B cell (primary cell): ENCODE measurements at regions not wholly inside any gene's neighbourhood (a gene's known extent, or its start where the extent isn't known, plus 50 kb on each side); places are given as distances from the start of the nearest gene placed in this dataset. TPM values are rescaled to one million over a fixed set of nuclear protein-coding genes. Genes with fewer than 3 reads are reported as not detected.
"Not testable (repeated sequence)": the region's sequence is repeated elsewhere in the genome, so short reads cannot be mapped to it uniquely, and the experiment has no call there.

Source experiments
- ATAC-seq: fragments of 200-7000 bp; cut with Tn5 transposase; one replicate; pipeline ENCODE4 v1.10.0; 2021; ENCODE audit warnings: low read depth, mild to moderate bottlenecking, moderate number of reproducible peaks, moderate library complexity
- CTCF ChIA-PET: fragments of 350-600 bp; sonication (Branson Sonifier 250); formaldehyde crosslinking; loops from one replicate; lab custom pipeline; 2021; ENCODE audit warnings: antibody characterized with exemption, inconsistent platforms; lab: Charles Lee
- POLR2A ChIA-PET: fragments of 350-600 bp; sonication (Branson Sonifier 250); formaldehyde crosslinking; loops from one replicate; lab custom pipeline; 2021; ENCODE audit warnings: antibody characterized with exemption; lab: Charles Lee
- DNase-seq: peaks from one replicate; pipeline ENCODE4 v3.0.0; 2013
- H2AFZ ChIP-seq: 2 replicates; pipeline ENCODE4 v1.6.1; 2012; ENCODE audit warnings: mild to moderate bottlenecking, low read depth, low read length; ENCODE audit not compliant: insufficient read depth, poor library complexity, severe bottlenecking
- H3K27ac ChIP-seq, 2 donors: 1 replicate in 1 of 2; 2 replicates in 1 of 2; pipeline ENCODE4 v1.5.1; 2012 to 2013; ENCODE audit warnings: low read length in 2 of 2, mild to moderate bottlenecking in 2 of 2, moderate library complexity in 1 of 2
- H3K27me3 ChIP-seq, 4 experiments: fragments of 200-600 bp in 1 of 4; sonication (generic) in 1 of 4; replicated peaks in 1 of 4; 1 replicate in 2 of 4; 2 replicates in 2 of 4; pipeline versions ENCODE4 v1.6.1 to v1.7.0; 2013 to 2016; ENCODE audit warnings: low read length in 3 of 4, mild to moderate bottlenecking in 2 of 4, mixed read lengths in 1 of 4, moderate library complexity in 1 of 4; ENCODE audit not compliant: insufficient read depth in 4 of 4, control insufficient read depth in 3 of 4; ENCODE audit errors: control extremely low read depth in 1 of 4
- H3K36me3 ChIP-seq, 2 experiments: replicated peaks in 1 of 2; 1 replicate in 1 of 2; 2 replicates in 1 of 2; pipeline versions ENCODE4 v1.6.1 to v1.7.1; 2013; ENCODE audit warnings: low read length in 1 of 2; ENCODE audit not compliant: insufficient read depth in 2 of 2, control insufficient read depth in 1 of 2; ENCODE audit errors: control extremely low read depth in 1 of 2, extremely low read depth in 1 of 2
- H3K4me1 ChIP-seq, 2 donors: fragments of 200-600 bp in 1 of 2; sonication (generic) in 1 of 2; 1 replicate in 1 of 2; 2 replicates in 1 of 2; pipeline versions ENCODE4 v1.5.1 to v1.6.1; 2013 to 2017; ENCODE audit warnings: low read length in 2 of 2; ENCODE audit not compliant: control insufficient read depth in 2 of 2, insufficient read depth in 2 of 2
- H3K4me2 ChIP-seq: replicated peaks from 2 replicates; pipeline ENCODE3; 2012; ENCODE audit warnings: mild to moderate bottlenecking, low read depth, low read length; ENCODE audit not compliant: poor library complexity, severe bottlenecking
- H3K4me3 ChIP-seq, 5 experiments: fragments of 200-600 bp in 1 of 5; sonication (generic) in 1 of 5; 1 replicate in 3 of 5; 2 replicates in 2 of 5; pipeline versions ENCODE4 v1.5.1 to v1.7.0; 2011 to 2016; ENCODE audit warnings: low read length in 4 of 5, mild to moderate bottlenecking in 4 of 5, low read depth in 2 of 5, control low read depth in 1 of 5, moderate library complexity in 1 of 5; ENCODE audit not compliant: insufficient read depth in 1 of 5; ENCODE audit errors: control extremely low read depth in 1 of 5, extremely low read depth in 1 of 5
- H3K79me2 ChIP-seq: fragments of 200-600 bp; sonication (generic); one replicate; pipeline ENCODE4 v1.6.0; 2016; ENCODE audit warnings: low read length; ENCODE audit not compliant: control insufficient read depth, insufficient read depth
- H3K9ac ChIP-seq: fragments of 200-600 bp; sonication (generic); 2 replicates; pipeline ENCODE4 v1.6.1; 2017; ENCODE audit warnings: mild to moderate bottlenecking, low read length, moderate library complexity
- H3K9me3 ChIP-seq, 3 donors: one replicate each; pipeline versions ENCODE4 v1.6.1 to v1.7.1; 2013; ENCODE audit warnings: low read length in 2 of 3; ENCODE audit not compliant: control insufficient read depth in 2 of 3, insufficient read depth in 1 of 3; ENCODE audit errors: control extremely low read depth in 1 of 3
- H4K20me1 ChIP-seq: 2 replicates; pipeline ENCODE4 v1.6.0; 2012; ENCODE audit warnings: mild to moderate bottlenecking, low read length; ENCODE audit not compliant: insufficient read depth, control insufficient read depth, poor library complexity, severe bottlenecking
- H3K27ac Mint-ChIP-seq: one replicate; pipeline ENCODE4 v1.8.0; 2021; ENCODE audit warnings: mixed read lengths
- H3K27me3 Mint-ChIP-seq: one replicate; pipeline ENCODE4 v1.8.0; 2021; ENCODE audit warnings: mixed read lengths
- H3K4me1 Mint-ChIP-seq: one replicate; pipeline ENCODE4 v1.8.0; 2021; ENCODE audit warnings: mixed read lengths
- H3K4me3 Mint-ChIP-seq: one replicate; pipeline ENCODE4 v1.8.0; 2021; ENCODE audit warnings: mixed read lengths
- H3K9me3 Mint-ChIP-seq: one replicate; pipeline ENCODE4 v1.8.0; 2022; ENCODE audit warnings: mixed read lengths; ENCODE audit not compliant: insufficient read depth
- EZH2 ChIP-seq: IDR thresholded peaks from 2 replicates; pipeline ENCODE4 v1.6.1; 2012; ENCODE audit warnings: borderline replicate concordance, low read depth, mild to moderate bottlenecking, moderate library complexity, low read length; ENCODE audit not compliant: insufficient read depth, poor library complexity, severe bottlenecking
- WGBS: methylation state at CpG from one replicate; pipeline ENCODE4 v1.1.5; 2013; ENCODE audit warnings: missing lambda C conversion rate; ENCODE audit not compliant: insufficient coverage; 5-methylcytosine and 5-hydroxymethylcytosine counted together
- intact Hi-C: fragments of 100-400 bp; cut with micrococcal nuclease; formaldehyde crosslinking; loops from one replicate; pipeline ENCODE4 v1.10.0; 2022
- small RNA-seq: library from RNA; depleted of rRNA; stranded (forward); fragments of <200 nt; gene quantifications from one replicate; pipeline ENCODE3, GENCODE V24; 2012; ENCODE audit warnings: low replicate concordance, low read depth; ENCODE audit not compliant: insufficient read length
- TF ChIP-seq, protein P1 (sequence below): fragments of 200-600 bp; IDR thresholded peaks from one replicate; pipeline ENCODE4 v1.8.0; 2022; ENCODE audit warnings: antibody characterized with exemption, mild to moderate bottlenecking

DNA sequence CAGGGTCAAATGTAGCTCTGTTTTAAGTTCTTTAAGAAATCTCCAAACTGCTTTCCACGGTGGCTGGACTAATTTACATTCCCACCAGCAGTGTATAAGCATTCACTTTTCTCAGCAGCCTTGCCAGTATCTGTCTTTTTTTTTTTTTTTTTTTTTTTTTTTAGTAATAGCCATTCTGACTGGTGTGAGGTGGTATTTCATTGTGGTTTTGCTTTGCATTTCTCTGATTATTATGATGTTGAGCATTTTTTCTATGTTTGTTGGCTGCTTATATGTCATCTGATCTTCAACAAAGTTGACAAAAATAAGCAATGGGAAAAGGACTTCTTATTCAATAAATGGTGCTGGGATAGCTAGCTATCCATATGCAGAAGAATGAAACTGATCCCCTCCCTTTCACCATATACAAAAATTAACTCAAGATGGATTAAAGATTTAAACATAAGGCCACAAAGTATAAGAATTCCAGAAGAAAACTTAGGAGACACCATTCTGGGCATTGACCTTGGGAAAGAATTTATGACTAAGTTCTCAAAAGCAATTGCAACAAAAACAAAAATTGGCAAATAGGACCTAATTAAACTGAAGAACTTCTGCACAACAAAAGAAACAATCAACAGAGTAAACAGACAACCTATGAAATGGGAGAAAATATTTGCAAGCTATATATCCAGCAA, 52.6 kb upstream of the FRMD6 start:
- H3K4me3 Mint-ChIP-seq, H3K9me3 ChIP-seq, H2AFZ ChIP-seq, H3K36me3 ChIP-seq, DNase-seq, H3K9ac ChIP-seq, POLR2A ChIA-PET, H3K4me1 ChIP-seq, H4K20me1 ChIP-seq, H3K4me2 ChIP-seq, H3K9me3 Mint-ChIP-seq, intact Hi-C loops, H3K4me3 ChIP-seq, CTCF ChIA-PET, H3K27ac ChIP-seq, H3K27me3 ChIP-seq, H3K79me2 ChIP-seq, H3K4me1 Mint-ChIP-seq, H3K27ac Mint-ChIP-seq, ATAC-seq: not testable (repeated sequence)
- WGBS: no CpG with 5 or more reads among the region's 1 CpG
- H3K27me3 Mint-ChIP-seq: peaks cover 15% of the 10 kb centered on the region

DNA sequence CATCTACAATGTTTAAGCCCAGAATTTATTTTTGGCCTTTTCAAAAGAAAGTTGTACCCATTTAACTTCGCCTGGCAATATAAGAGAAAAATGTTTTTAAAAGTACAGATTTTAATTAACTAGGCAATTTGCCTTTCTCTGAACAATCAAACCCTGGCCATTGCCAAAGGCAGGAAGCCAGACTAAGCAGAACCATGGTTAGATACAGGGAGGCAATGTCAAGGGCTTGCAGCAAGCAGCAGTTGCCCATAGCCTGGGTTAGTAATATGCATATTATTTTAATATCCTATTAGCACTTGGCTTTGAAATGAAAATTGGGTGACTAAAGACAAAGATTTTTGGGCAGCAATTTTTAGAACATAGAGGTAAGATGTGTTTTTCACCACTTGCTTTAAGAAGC, 51.1 kb upstream of the FRMD6 start:
- H3K4me3 ChIP-seq: no peak overlapping the region
- no peaks in the 10 kb centered on the region for H3K36me3 ChIP-seq
- no peak for TF ChIP-seq EZH2
- TF ChIP-seq, protein P1, sequence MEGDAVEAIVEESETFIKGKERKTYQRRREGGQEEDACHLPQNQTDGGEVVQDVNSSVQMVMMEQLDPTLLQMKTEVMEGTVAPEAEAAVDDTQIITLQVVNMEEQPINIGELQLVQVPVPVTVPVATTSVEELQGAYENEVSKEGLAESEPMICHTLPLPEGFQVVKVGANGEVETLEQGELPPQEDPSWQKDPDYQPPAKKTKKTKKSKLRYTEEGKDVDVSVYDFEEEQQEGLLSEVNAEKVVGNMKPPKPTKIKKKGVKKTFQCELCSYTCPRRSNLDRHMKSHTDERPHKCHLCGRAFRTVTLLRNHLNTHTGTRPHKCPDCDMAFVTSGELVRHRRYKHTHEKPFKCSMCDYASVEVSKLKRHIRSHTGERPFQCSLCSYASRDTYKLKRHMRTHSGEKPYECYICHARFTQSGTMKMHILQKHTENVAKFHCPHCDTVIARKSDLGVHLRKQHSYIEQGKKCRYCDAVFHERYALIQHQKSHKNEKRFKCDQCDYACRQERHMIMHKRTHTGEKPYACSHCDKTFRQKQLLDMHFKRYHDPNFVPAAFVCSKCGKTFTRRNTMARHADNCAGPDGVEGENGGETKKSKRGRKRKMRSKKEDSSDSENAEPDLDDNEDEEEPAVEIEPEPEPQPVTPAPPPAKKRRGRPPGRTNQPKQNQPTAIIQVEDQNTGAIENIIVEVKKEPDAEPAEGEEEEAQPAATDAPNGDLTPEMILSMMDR: no peak
- no peaks in the 10 kb centered on the region for H3K79me2 ChIP-seq
- ChIA-PET CTCF (no interaction called here), POLR2A (no interaction called here)
- ATAC-seq: no peak
- Mint-ChIP-seq H3K4me3 (no peak overlapping the region), H3K27me3 (peaks cover 15% of the 10 kb centered on the region), H3K27ac (no peak overlapping the region), H3K4me1 (no peaks in the 10 kb centered on the region), H3K9me3 (no peaks in the 10 kb centered on the region)
- H3K4me2 ChIP-seq: no peak overlapping the region
- H3K9me3 ChIP-seq: no peaks in the 10 kb centered on the region
- no CpG with 5 or more reads among the region's 1 CpG for WGBS
- no peak overlapping the region for H3K27ac ChIP-seq
- intact Hi-C loops: no loop called here
- H3K9ac ChIP-seq: no peak overlapping the region
- no peaks in the 10 kb centered on the region for H3K4me1 ChIP-seq
- no peak for DNase-seq
- H3K27me3 ChIP-seq: peaks cover 0 to 3% (median 0%) of the 10 kb centered on the region in 4 experiments
- no peaks in the 10 kb centered on the region for H4K20me1 ChIP-seq
- H2AFZ ChIP-seq: no peak overlapping the region

Small RNA genes lying in the stretch of these regions (small RNA-seq; reads per million reads assigned to genes)
- not detected for gene RNU6-1291P
